Esophagus squamous epithelium (tissue), 5 donors: ENCODE measurements at regions not wholly inside any gene's neighbourhood (a gene's known extent, or its start where the extent isn't known, plus 50 kb on each side); places are given as distances from the start of the nearest gene placed in this dataset.

Experiments used
- DNase-seq: peaks from one replicate; lab custom pipeline; 2025; lab: John Stamatoyannopoulos, UW
- H3K27ac ChIP-seq, 4 donors: fragments of 200-600 bp; sonication (generic); one replicate each; pipeline ENCODE4 v1.5.1; 2016 to 2019; ENCODE audit warnings: mild to moderate bottlenecking in 1 of 4
- H3K27me3 ChIP-seq, 4 donors: fragments of 200-600 bp; sonication (generic); 1 replicate in 3 of 4; 2 replicates in 1 of 4; pipeline versions ENCODE4 v1.5.1 to v1.6.0; 2017 to 2021; ENCODE audit warnings: antibody characterized with exemption in 1 of 4
- H3K36me3 ChIP-seq, 3 donors: fragments of 200-600 bp; sonication (generic); one replicate each; pipeline ENCODE4 v1.5.1; 2016 to 2019
- H3K4me1 ChIP-seq, 3 donors: fragments of 200-600 bp; sonication (generic); one replicate each; pipeline ENCODE4 v1.5.1; 2017 to 2019
- H3K4me3 ChIP-seq, 4 donors: fragments of 200-600 bp; sonication (generic); 1 replicate in 3 of 4; 2 replicates in 1 of 4; pipeline ENCODE4 v1.5.1; 2016 to 2019; ENCODE audit warnings: mild to moderate bottlenecking in 2 of 4, moderate library complexity in 1 of 4
- H3K9me3 ChIP-seq, 3 donors: fragments of 200-600 bp; sonication (generic); one replicate each; pipeline ENCODE4 v1.5.1; 2016 to 2019
- POLR2A ChIP-seq, 4 donors: fragments of 450-650 bp; IDR thresholded peaks; one replicate each; pipeline ENCODE4 v1.6.1; 2017; ENCODE audit warnings: antibody characterized with exemption in 4 of 4, mild to moderate bottlenecking in 4 of 4, moderate library complexity in 3 of 4
- WGBS, 2 donors: methylation state at CpG; one replicate each; pipeline ENCODE4 v1.1.5; 2018; 5-methylcytosine and 5-hydroxymethylcytosine counted together
- intact Hi-C: fragments of 100-400 bp; cut with DNase I; formaldehyde crosslinking; loops from one replicate; pipeline ENCODE4 v1.15.0; 2022
- TF ChIP-seq, protein P1 (sequence below), 6 experiments: fragments of 450-650 bp in 4 of 6; fragments of 200-600 bp in 2 of 6; sonication (generic) in 2 of 6; IDR thresholded peaks; one replicate each; pipeline ENCODE4 v1.5.1; 2016 to 2019; ENCODE audit warnings: antibody characterized with exemption in 6 of 6, mild to moderate bottlenecking in 4 of 6, moderate library complexity in 4 of 6
- donor health status: DM: yes; HTN: yes; CAD: no.

DNA sequence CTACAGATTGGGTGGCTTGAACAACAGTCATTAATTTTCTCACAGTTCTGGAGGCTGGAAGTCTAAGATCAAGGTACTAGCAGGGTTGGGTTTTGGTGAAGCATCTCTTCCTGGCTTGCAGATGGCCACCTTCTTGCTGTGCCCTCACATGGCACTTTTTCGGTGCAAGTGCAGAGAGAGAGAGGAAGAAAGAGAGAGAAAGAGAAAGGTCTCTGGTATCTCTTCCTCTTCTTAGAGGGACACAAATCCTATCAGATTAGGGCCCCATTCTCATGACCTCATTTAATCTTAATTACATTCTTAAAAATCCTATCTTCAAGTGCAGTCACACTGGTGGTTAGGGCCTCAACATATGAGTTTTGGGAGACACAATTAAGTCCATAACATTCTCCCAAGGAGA, 167.1 kb downstream of the NFKBIZ start:
- Histone ChIP-seq H3K27ac (no peak overlapping the region), H3K4me3 (no peak overlapping the region), H3K36me3 (no peaks in the 10 kb centered on the region), H3K9me3 (peaks cover 0 to 5% (median 0%) of the 10 kb centered on the region in 3 donors), H3K4me1 (no peaks in the 10 kb centered on the region), H3K27me3 (no peaks in the 10 kb centered on the region)
- no peak for DNase-seq
- no peak for TF ChIP-seq POLR2A (IDR thresholded peaks at IDR 0.05)
- TF ChIP-seq, protein P1, sequence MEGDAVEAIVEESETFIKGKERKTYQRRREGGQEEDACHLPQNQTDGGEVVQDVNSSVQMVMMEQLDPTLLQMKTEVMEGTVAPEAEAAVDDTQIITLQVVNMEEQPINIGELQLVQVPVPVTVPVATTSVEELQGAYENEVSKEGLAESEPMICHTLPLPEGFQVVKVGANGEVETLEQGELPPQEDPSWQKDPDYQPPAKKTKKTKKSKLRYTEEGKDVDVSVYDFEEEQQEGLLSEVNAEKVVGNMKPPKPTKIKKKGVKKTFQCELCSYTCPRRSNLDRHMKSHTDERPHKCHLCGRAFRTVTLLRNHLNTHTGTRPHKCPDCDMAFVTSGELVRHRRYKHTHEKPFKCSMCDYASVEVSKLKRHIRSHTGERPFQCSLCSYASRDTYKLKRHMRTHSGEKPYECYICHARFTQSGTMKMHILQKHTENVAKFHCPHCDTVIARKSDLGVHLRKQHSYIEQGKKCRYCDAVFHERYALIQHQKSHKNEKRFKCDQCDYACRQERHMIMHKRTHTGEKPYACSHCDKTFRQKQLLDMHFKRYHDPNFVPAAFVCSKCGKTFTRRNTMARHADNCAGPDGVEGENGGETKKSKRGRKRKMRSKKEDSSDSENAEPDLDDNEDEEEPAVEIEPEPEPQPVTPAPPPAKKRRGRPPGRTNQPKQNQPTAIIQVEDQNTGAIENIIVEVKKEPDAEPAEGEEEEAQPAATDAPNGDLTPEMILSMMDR (IDR thresholded peaks at IDR 0.05): no peak
- WGBS, 2 donors: 58 to 100% methylated on average over 1 of the region's 1 CpG
- intact Hi-C loops: no loop called here

DNA sequence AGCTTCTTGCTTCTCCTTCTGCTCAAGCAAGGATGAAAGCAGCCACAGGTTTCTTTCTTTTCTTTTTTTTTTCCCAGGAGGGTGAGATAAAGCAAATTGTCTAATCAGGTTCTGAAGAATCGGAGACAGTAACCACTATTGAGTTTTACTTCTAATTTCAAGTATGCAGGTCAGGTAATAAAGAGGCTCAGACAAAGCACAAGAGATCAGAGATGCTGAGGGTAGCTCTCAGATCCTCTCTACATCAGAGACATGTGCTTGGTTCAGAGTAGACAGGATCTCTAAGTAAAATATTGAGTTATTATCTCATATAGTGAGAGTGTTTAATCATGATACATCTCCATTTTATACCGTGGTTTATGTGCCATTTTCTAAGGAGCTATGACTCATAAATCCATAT, 168.5 kb downstream of the NFKBIZ start:
- Histone ChIP-seq H3K4me1 (no peaks in the 10 kb centered on the region), H3K27ac (no peak overlapping the region), H3K27me3 (no peaks in the 10 kb centered on the region), H3K9me3 (peaks cover 0 to 5% (median 0%) of the 10 kb centered on the region in 3 donors), H3K4me3 (no peak overlapping the region), H3K36me3 (no peaks in the 10 kb centered on the region)
- TF ChIP-seq, protein P1 (IDR thresholded peaks at IDR 0.05): no peak
- TF ChIP-seq POLR2A (IDR thresholded peaks at IDR 0.05): no peak
- WGBS, 2 donors: 50 to 64% methylated on average over 2 of the region's 2 CpGs
- no peak for DNase-seq
- intact Hi-C loops: no loop called here

DNA sequence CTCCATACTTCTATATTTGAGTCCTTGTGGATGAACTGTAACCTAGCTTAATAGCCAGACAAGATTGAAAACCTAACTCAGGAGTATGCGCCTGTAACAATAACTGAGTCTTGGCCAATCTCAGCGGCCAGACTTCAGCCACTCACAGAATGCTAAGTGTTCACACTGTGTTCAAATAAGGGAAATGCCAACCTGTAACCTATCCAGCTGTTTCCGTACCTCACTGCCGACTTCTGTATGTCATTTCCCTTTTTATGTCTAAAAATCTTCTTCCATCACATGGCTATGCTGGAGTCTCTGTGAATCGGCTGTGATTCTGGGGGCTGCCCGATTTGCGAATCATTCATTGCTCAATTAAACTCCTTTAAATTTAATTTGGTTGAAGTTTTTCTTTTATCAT, 169.2 kb downstream of the NFKBIZ start:
- Histone ChIP-seq H3K27me3 (no peaks in the 10 kb centered on the region), H3K4me3 (no peak overlapping the region), H3K9me3 (no peaks in the 10 kb centered on the region), H3K27ac (no peak overlapping the region), H3K4me1 (no peaks in the 10 kb centered on the region), H3K36me3 (no peaks in the 10 kb centered on the region)
- no peak for DNase-seq
- TF ChIP-seq POLR2A (IDR thresholded peaks at IDR 0.05): no peak
- TF ChIP-seq, protein P1 (IDR thresholded peaks at IDR 0.05): no peak
- intact Hi-C loops: no loop called here
- 75 to 76% methylated on average over 7 of the region's 7 CpGs for WGBS, 2 donors

DNA sequence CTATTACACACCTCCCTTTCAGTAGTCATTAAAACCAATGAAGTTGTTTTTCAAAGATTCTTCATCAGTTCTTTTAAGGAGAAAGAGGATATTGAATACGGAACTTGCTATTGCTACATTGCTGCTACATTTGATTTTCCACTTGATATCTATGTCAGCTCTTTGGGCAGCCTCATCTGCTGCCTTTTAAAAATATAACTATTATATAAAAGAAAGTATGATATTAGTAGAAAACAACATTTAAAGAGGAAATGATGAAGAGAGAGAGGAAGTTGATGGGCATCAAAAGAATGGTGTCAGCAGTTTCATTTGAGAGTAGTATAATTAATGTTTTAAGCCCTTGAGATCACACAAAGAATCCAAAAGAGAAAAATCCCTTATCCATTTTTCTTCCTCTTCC, 171.4 kb downstream of the NFKBIZ start:
- intact Hi-C loops: no loop called here
- H3K4me1 ChIP-seq: no peaks in the 10 kb centered on the region
- no peaks in the 10 kb centered on the region for H3K9me3 ChIP-seq
- no peak for DNase-seq
- H3K36me3 ChIP-seq: no peaks in the 10 kb centered on the region
- WGBS, 2 donors: 73 to 85% methylated on average over 1 of the region's 1 CpG
- no peak overlapping the region for H3K4me3 ChIP-seq
- TF ChIP-seq, protein P1 (IDR thresholded peaks at IDR 0.05): no peak
- no peak for TF ChIP-seq POLR2A (IDR thresholded peaks at IDR 0.05)
- H3K27ac ChIP-seq: no peak overlapping the region
- no peaks in the 10 kb centered on the region for H3K27me3 ChIP-seq

DNA sequence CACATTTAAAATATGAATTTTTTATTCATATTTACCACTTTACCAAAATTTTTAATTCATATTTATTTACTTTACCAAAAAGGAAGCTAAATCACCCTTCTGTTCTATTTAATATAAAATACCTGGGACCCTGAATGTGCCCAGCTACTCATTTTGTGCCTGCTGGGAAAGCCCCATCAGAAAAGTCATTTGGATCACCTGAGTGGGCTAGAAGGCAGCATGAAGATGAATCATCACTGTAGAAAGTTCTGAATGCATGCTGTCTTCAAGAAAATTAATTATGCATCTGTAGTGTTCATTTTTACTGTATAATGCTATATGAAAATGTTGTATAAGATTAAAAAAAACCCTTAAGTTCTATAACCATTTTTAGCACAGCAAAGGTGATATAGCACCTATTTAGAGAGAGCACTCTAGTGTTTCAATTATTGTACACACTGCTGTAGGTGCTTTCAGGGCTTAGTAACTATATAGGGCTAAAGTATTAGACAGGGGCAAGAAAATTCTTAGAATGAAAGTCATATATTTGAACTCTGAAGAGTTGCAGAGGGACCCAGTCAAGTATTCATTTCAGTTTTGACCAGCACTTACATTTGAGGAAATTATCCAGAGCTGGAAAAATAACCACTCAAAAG, 175.1 kb downstream of the NFKBIZ start:
- TF ChIP-seq, protein P1 (IDR thresholded peaks at IDR 0.05): no peak
- TF ChIP-seq POLR2A (IDR thresholded peaks at IDR 0.05): no peak
- Histone ChIP-seq H3K4me1 (no peaks in the 10 kb centered on the region), H3K27ac (no peak overlapping the region), H3K9me3 (no peaks in the 10 kb centered on the region), H3K27me3 (no peaks in the 10 kb centered on the region), H3K36me3 (no peaks in the 10 kb centered on the region), H3K4me3 (no peak overlapping the region)
- DNase-seq: no peak
- intact Hi-C loops: no loop called here
